Tibial artery (tissue), 4 donors: ENCODE measurements at regions not wholly inside any gene's neighbourhood (a gene's known extent, or its start where the extent isn't known, plus 50 kb on each side); places are given as distances from the start of the nearest gene placed in this dataset.

Source experiments
- DNase-seq, 2 donors: peaks; one replicate each; pipeline ENCODE4 v3.0.0-alpha.2; 2019
- H3K27ac ChIP-seq, 2 donors: fragments of 200-600 bp; sonication (generic) in 1 of 2; 1 replicate in 1 of 2; 2 replicates in 1 of 2; pipeline ENCODE4 v1.5.1; 2018 to 2019; ENCODE audit warnings: mild to moderate bottlenecking in 1 of 2
- H3K27me3 ChIP-seq, 2 donors: fragments of 200-600 bp; sonication (generic) in 1 of 2; one replicate each; pipeline versions ENCODE4 v1.5.1 to v1.6.0; 2016 to 2019
- H3K36me3 ChIP-seq, 3 donors: fragments of 200-600 bp; sonication (generic) in 2 of 3; one replicate each; pipeline ENCODE4 v1.5.1; 2016 to 2019; ENCODE audit warnings: mild to moderate bottlenecking in 2 of 3
- H3K4me1 ChIP-seq, 4 donors: fragments of 200-600 bp; sonication (generic) in 2 of 4; 1 replicate in 3 of 4; 2 replicates in 1 of 4; pipeline ENCODE4 v1.5.1; 2016 to 2019
- H3K4me3 ChIP-seq, 2 donors: fragments of 200-600 bp; sonication (generic) in 1 of 2; 1 replicate in 1 of 2; 2 replicates in 1 of 2; pipeline ENCODE4 v1.5.1; 2018 to 2019; ENCODE audit warnings: mild to moderate bottlenecking in 2 of 2
- H3K9me3 ChIP-seq, 3 donors: fragments of 200-600 bp; sonication (generic) in 1 of 3; one replicate each; pipeline ENCODE4 v1.5.1; 2016 to 2019
- intact Hi-C: fragments of 100-400 bp; cut with DNase I; formaldehyde crosslinking; loops from one replicate; pipeline ENCODE4 v1.15.0; 2023; ENCODE audit warnings: low total_unique reads
- TF ChIP-seq, protein P1 (sequence below), 2 experiments: fragments of 200-600 bp in 1 of 2; fragments of 450-650 bp in 1 of 2; IDR thresholded peaks; one replicate each; pipeline ENCODE4 v1.5.1; 2017 to 2019; ENCODE audit warnings: antibody characterized with exemption in 2 of 2, mild to moderate bottlenecking in 1 of 2, moderate library complexity in 1 of 2

DNA sequence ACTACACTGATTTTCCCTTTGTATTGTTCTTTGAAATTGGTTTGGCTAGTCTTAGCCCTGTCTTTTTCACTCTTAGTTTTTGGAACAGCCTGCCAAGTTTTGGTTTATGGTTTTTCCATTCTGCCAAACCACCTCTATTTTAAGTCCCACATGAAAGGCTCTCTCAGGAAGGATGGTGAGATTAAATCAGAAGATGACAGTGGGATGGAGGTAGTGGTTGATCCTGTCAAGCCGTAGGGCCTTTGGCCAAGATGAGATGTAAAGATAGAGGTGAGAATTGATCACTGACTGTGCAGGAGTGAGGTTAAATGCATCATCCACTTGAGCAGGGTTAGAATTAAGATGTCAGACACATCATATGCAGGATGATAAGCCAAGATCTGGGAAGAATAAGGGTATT lies 948.5 kb downstream of the SLC4A3 start:
- Histone ChIP-seq H3K9me3 (no peaks in the 10 kb centered on the region), H3K27ac (no peak overlapping the region), H3K4me3 (no peak overlapping the region), H3K4me1 (no peaks in the 10 kb centered on the region), H3K27me3 (no peaks in the 10 kb centered on the region), H3K36me3 (no peaks in the 10 kb centered on the region)
- TF ChIP-seq, protein P1, sequence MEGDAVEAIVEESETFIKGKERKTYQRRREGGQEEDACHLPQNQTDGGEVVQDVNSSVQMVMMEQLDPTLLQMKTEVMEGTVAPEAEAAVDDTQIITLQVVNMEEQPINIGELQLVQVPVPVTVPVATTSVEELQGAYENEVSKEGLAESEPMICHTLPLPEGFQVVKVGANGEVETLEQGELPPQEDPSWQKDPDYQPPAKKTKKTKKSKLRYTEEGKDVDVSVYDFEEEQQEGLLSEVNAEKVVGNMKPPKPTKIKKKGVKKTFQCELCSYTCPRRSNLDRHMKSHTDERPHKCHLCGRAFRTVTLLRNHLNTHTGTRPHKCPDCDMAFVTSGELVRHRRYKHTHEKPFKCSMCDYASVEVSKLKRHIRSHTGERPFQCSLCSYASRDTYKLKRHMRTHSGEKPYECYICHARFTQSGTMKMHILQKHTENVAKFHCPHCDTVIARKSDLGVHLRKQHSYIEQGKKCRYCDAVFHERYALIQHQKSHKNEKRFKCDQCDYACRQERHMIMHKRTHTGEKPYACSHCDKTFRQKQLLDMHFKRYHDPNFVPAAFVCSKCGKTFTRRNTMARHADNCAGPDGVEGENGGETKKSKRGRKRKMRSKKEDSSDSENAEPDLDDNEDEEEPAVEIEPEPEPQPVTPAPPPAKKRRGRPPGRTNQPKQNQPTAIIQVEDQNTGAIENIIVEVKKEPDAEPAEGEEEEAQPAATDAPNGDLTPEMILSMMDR (IDR thresholded peaks at IDR 0.05) = no peak
- DNase-seq = no peak
- intact Hi-C loops = no loop called here

DNA sequence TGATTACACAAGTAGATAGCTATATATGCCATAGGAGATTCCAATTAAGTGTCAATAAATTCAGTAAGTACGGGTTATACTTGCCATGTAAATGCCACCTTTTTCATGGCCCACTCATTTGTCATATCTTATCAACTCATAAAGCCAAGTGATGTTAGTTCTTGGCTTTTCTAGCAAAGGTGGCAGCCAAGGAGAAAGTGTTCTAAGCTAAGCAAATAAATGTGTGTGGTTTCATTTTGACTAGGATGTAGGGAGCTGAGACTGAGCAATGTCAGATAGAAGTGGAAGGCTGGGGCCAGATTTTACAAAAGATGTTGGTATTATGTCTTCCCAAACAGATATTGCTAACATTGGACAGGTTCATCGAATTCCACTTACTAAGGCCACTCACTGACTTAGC lies 952.0 kb downstream of the SLC4A3 start:
- intact Hi-C loops = no loop called here
- H3K27me3 ChIP-seq = no peaks in the 10 kb centered on the region
- H3K36me3 ChIP-seq = no peaks in the 10 kb centered on the region
- no peak for DNase-seq
- H3K4me1 ChIP-seq = no peaks in the 10 kb centered on the region
- TF ChIP-seq, protein P1 (IDR thresholded peaks at IDR 0.05) = no peak
- no peak overlapping the region for H3K4me3 ChIP-seq
- no peak overlapping the region for H3K27ac ChIP-seq
- no peaks in the 10 kb centered on the region for H3K9me3 ChIP-seq

DNA sequence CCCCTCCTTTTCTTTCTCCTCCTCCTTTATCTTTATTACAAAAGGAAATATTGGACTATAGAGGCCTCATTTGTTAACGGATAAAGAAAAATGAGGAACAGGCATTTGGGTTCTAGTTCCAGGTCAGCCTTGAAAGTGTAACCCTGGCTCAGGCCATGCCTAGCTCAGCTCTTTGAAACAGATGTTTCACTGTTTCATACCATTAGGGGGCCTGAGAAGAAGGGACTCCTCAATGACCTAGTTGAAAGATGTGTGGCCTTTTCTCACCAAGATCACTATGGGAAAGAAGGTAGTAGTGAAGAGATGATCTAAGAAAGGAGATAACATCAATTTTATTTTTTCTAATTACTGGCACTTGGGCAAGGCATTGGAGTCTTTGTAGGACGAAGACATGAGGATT lies 952.7 kb downstream of the SLC4A3 start:
- intact Hi-C loops = no loop called here
- Histone ChIP-seq H3K4me1 (no peaks in the 10 kb centered on the region), H3K9me3 (no peaks in the 10 kb centered on the region), H3K27me3 (no peaks in the 10 kb centered on the region), H3K4me3 (no peak overlapping the region), H3K27ac (no peak overlapping the region), H3K36me3 (no peaks in the 10 kb centered on the region)
- DNase-seq = no peak
- TF ChIP-seq, protein P1 (IDR thresholded peaks at IDR 0.05) = no peak

GRCh38 chr2:220583725-220584124 lies 956.3 kb downstream of the SLC4A3 start:
- no peak overlapping the region for H3K27ac ChIP-seq
- no peaks in the 10 kb centered on the region for H3K27me3 ChIP-seq
- no peak overlapping the region for H3K4me3 ChIP-seq
- H3K36me3 ChIP-seq = no peaks in the 10 kb centered on the region
- TF ChIP-seq, protein P1 (IDR thresholded peaks at IDR 0.05) = no peak
- no peak for DNase-seq
- intact Hi-C loops = no loop called here
- no peaks in the 10 kb centered on the region for H3K4me1 ChIP-seq
- no peaks in the 10 kb centered on the region for H3K9me3 ChIP-seq

DNA sequence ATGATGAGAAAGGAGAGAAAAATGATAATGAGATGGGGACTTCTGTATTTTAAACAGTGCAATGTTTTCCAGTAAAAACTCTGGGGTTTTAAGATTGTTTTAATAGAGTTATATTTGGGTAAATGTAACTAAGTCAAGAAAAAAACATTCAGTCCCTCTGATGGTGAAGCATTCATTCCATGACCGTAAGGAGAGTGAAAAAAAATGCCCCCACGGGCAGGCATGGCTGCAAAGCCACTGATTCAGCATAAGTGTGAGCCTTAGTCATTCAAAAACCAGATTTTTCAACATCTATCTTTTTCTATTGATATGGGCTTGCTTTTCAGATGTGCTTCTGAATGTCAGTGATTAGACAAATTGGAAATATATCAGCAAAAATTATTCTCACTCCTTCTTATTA lies 957.8 kb downstream of the SLC4A3 start:
- H3K27ac ChIP-seq = no peak overlapping the region
- TF ChIP-seq, protein P1 (IDR thresholded peaks at IDR 0.05) = no peak
- H3K4me1 ChIP-seq = no peaks in the 10 kb centered on the region
- no peak overlapping the region for H3K4me3 ChIP-seq
- H3K27me3 ChIP-seq = no peaks in the 10 kb centered on the region
- intact Hi-C loops = no loop called here
- no peak for DNase-seq
- H3K9me3 ChIP-seq = no peaks in the 10 kb centered on the region
- no peaks in the 10 kb centered on the region for H3K36me3 ChIP-seq

- intact Hi-C loops = no loop called here
- Histone ChIP-seq H3K27ac (no peak overlapping the region), H3K9me3 (no peaks in the 10 kb centered on the region), H3K36me3 (no peaks in the 10 kb centered on the region), H3K4me3 (no peak overlapping the region), H3K4me1 (no peaks in the 10 kb centered on the region), H3K27me3 (no peaks in the 10 kb centered on the region)
- DNase-seq = no peak
- TF ChIP-seq, protein P1 (IDR thresholded peaks at IDR 0.05) = no peak
These were observed 959.6 kb downstream of the SLC4A3 start for GRCh38 chr2:220586980-220587530.
